Fibroblast of lung (primary cell): ENCODE measurements at regions not wholly inside any gene's neighbourhood (a gene's known extent, or its start where the extent isn't known, plus 50 kb on each side); places are given as distances from the start of the nearest gene placed in this dataset.

Source experiments
- CTCF ChIP-seq, 2 donors: IDR thresholded peaks in 1 of 2; conservative IDR thresholded peaks in 1 of 2; 1 replicate in 1 of 2; 2 replicates in 1 of 2; pipeline ENCODE4 v1.5.1; 2011 to 2012; ENCODE audit warnings: low read length in 2 of 2, control low read depth in 1 of 2, inconsistent platforms in 1 of 2, low read depth in 1 of 2, mild to moderate bottlenecking in 1 of 2
- EZH2 ChIP-seq: IDR thresholded peaks from 2 replicates; pipeline ENCODE4 v1.5.1; 2012; ENCODE audit warnings: low read length, control low read depth, mild to moderate bottlenecking; ENCODE audit errors: missing control alignments

GRCh38 chr9:99606957-99607356 lies 214.7 kb upstream of the NR4A3 start:
- TF ChIP-seq CTCF (conservative IDR thresholded peaks at IDR 0.05 in 1 of 2, IDR thresholded peaks at IDR 0.05 in 1 of 2; ENCODE audit: low read depth in 1 of 2, low read length in 2 of 2): no peak
- TF ChIP-seq EZH2: no peak
